Skeletal muscle tissue (tissue), 3 donors: ENCODE measurements at regions not wholly inside any gene's neighbourhood (a gene's known extent, or its start where the extent isn't known, plus 50 kb on each side); places are given as distances from the start of the nearest gene placed in this dataset.
"Not testable (repeated sequence)": the region's sequence is repeated elsewhere in the genome, so short reads cannot be mapped to it uniquely, and the experiment has no call there.

Source experiments
- H3K27ac ChIP-seq: one replicate; pipeline ENCODE4 v1.7.0; 2013; ENCODE audit warnings: mild to moderate bottlenecking, low read depth, low read length, inconsistent platforms
- H3K27me3 ChIP-seq, 3 donors: one replicate each; pipeline ENCODE4 v1.7.0; 2013; ENCODE audit warnings: low read length in 3 of 3; ENCODE audit not compliant: control insufficient read depth in 3 of 3, insufficient read depth in 3 of 3
- H3K36me3 ChIP-seq, 3 donors: one replicate each; pipeline ENCODE4 v1.7.0; 2013; ENCODE audit warnings: low read length in 3 of 3; ENCODE audit not compliant: control insufficient read depth in 3 of 3, insufficient read depth in 3 of 3
- H3K4me1 ChIP-seq, 3 donors: one replicate each; pipeline ENCODE4 v1.7.0; 2013; ENCODE audit warnings: low read length in 3 of 3, mild to moderate bottlenecking in 3 of 3; ENCODE audit not compliant: control insufficient read depth in 3 of 3, insufficient read depth in 3 of 3
- H3K4me3 ChIP-seq, 3 donors: one replicate each; pipeline ENCODE4 v1.7.0; 2013; ENCODE audit warnings: low read length in 3 of 3
- H3K9ac ChIP-seq, 3 donors: one replicate each; pipeline ENCODE4 v1.7.0; 2013; ENCODE audit warnings: low read length in 3 of 3, mild to moderate bottlenecking in 3 of 3, moderate library complexity in 2 of 3, low read depth in 1 of 3
- H3K9me3 ChIP-seq, 3 donors: one replicate each; pipeline ENCODE4 v1.7.0; 2013; ENCODE audit warnings: low read length in 3 of 3; ENCODE audit not compliant: control insufficient read depth in 3 of 3
- donor health status: Osteomylitis.

DNA sequence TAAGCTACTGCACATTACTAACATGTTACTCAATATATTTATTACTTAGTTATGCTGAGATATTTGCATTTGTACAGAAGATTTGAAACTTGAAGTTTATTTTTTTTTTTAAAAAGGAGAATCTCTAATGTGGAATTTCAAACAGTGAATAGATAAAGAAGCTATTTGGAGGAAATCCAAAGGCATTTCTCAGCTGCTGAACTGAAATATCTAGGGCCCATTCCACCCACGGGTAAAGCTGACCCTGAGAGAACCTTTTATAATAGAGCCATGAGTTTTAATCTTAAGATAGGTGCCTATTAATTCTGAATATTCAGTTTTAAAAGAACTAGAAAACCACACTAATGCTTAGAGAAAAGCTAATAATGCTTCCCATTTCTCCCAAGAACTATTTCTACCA, 225.4 kb upstream of the CAND1 start:
- Histone ChIP-seq H3K9ac (no peak overlapping the region), H3K9me3 (no peaks in the 10 kb centered on the region), H3K27ac (no peak overlapping the region), H3K27me3 (no peaks in the 10 kb centered on the region), H3K36me3 (no peaks in the 10 kb centered on the region), H3K4me1 (no peaks in the 10 kb centered on the region), H3K4me3 (no peak overlapping the region)

DNA sequence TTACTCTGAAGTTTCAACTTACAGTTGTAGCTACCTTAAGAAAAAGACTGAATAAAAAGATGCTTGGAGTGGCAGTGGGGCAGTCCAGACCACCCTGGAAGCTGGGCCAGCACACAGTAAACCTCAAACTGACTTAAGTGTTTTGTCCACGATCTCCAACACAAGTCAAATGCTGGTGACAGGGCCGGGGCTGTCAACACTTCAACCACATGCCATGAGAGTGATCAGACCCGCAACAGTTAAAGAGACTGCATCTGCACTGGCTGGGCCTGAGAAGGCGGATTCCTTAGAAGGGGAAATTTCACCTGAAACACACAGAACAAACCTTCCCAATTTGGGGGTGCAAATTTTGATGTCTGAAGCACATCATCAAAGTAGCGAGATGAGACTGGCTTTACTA, 223.5 kb upstream of the CAND1 start:
- H3K9me3 ChIP-seq = peaks cover 0 to 2% (median 0%) of the 10 kb centered on the region in 3 donors
- no peaks in the 10 kb centered on the region for H3K36me3 ChIP-seq
- no peak overlapping the region for H3K27ac ChIP-seq
- no peak overlapping the region for H3K9ac ChIP-seq
- no peaks in the 10 kb centered on the region for H3K27me3 ChIP-seq
- no peak overlapping the region for H3K4me3 ChIP-seq
- no peaks in the 10 kb centered on the region for H3K4me1 ChIP-seq

DNA sequence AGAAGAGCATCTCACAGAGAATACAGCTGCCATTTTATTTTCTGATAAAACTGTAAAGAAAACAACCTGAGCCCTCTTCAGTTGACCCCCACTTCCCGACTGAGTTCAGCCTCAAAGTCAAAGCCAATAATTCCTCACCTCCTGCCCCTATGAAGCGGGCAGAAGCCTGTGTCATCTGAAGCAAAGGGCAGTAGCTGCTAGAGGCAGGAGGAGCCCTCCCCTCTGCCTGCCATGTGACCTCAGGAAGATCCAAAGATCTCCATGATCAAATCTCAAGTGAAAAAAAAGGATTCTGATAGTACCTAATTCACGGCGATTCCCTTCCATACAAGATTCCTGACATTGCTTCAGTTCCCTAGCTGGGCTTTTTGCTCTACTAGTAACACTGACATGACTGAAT, 223.1 kb upstream of the CAND1 start:
- H3K4me1 ChIP-seq = no peaks in the 10 kb centered on the region
- H3K36me3 ChIP-seq = no peaks in the 10 kb centered on the region
- no peak overlapping the region for H3K4me3 ChIP-seq
- H3K27ac ChIP-seq = no peak overlapping the region
- peaks cover 0 to 2% (median 0%) of the 10 kb centered on the region in 3 donors for H3K9me3 ChIP-seq
- no peaks in the 10 kb centered on the region for H3K27me3 ChIP-seq
- H3K9ac ChIP-seq = no peak overlapping the region

DNA sequence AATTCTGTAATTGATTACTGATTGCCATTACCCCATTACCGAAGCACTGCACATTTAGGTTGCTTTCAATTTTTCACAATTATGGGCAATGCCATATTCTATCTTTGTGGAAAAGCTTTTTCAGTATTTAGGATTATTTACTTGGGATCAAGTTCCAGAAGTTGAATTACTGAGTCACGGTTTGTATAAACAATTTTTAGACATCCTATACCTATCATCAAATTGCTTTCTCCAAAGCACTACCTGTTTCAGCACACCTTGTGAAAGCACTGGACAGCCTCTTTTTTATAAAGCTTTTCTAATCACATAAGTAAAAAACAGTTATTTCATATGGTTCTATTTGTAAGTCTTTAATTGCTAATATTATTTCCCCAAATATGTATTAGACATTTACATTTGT, 221.5 kb upstream of the CAND1 start:
- Histone ChIP-seq H3K9ac (no peak overlapping the region), H3K4me3 (no peak overlapping the region), H3K4me1 (no peaks in the 10 kb centered on the region), H3K27ac (no peak overlapping the region), H3K27me3 (no peaks in the 10 kb centered on the region), H3K36me3 (no peaks in the 10 kb centered on the region), H3K9me3 (peaks cover 0 to 2% (median 0%) of the 10 kb centered on the region in 3 donors)

DNA sequence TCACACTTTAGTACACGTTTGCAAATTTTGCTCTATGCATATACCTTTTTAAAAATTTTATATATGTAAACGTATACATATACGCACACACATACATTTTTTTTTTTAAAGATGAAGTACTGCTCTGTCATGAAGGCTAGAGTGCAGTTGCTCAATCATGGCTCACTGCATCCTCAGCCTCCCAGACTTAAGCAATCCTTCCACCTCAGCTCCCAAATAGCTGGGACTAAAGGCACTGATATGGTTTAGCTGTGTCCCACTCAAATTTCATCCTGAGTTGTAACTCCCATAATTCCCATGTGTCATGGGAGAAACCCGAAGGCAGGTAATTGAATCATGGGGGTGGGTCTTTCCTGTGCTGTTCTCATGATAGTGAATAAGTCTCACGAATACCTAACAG, 220.8 kb upstream of the CAND1 start:
- no peaks in the 10 kb centered on the region for H3K4me1 ChIP-seq
- H3K9ac ChIP-seq = no peak overlapping the region
- no peak overlapping the region for H3K27ac ChIP-seq
- H3K9me3 ChIP-seq = peaks cover 0 to 2% (median 0%) of the 10 kb centered on the region in 3 donors
- H3K27me3 ChIP-seq = no peaks in the 10 kb centered on the region
- no peak overlapping the region for H3K4me3 ChIP-seq
- H3K36me3 ChIP-seq = no peaks in the 10 kb centered on the region

DNA sequence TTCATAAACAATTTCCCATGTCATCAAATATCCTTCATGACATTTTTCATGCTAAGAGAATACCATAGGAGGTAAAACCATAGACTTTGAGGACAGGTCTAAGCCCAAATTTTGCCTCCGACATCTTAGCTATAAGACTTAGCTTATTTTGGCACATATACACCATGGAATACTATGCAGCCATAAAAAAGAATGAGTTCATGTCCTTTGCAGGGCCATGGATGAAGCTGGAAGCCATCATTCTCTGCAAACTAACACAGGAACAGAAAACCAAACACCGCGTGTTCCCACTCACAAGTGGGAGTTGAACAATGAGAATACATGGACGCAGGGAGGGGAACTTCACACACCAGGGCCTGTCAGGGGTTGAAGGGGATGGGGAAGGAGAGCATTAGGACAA, 220.0 kb upstream of the CAND1 start:
- H3K9me3 ChIP-seq, H3K4me3 ChIP-seq, H3K27ac ChIP-seq, H3K27me3 ChIP-seq, H3K9ac ChIP-seq, H3K36me3 ChIP-seq, H3K4me1 ChIP-seq: not testable (repeated sequence)

DNA sequence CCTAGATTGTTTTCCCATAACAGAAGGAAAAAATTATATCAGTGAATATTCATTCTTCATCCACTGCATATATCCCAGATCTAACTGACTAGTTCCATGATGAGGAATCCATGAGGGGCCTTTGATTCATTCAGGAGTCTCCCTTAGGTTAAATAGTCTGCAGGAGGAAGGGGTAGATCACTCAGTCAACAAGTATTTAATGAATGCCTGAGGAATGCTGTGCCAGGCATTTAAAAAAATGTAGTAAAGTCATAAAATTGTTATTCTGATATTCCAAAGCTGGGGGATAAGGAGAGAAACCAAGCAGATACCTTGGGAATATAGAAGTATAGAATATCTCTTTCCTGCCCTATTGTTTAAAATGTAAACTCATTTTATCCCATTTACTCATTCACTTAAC, 216.2 kb upstream of the CAND1 start:
- Histone ChIP-seq H3K27me3 (no peaks in the 10 kb centered on the region), H3K36me3 (no peaks in the 10 kb centered on the region), H3K4me3 (no peak overlapping the region), H3K27ac (no peak overlapping the region), H3K9me3 (peaks cover 0 to 2% (median 0%) of the 10 kb centered on the region in 3 donors), H3K4me1 (no peaks in the 10 kb centered on the region), H3K9ac (no peak overlapping the region)

DNA sequence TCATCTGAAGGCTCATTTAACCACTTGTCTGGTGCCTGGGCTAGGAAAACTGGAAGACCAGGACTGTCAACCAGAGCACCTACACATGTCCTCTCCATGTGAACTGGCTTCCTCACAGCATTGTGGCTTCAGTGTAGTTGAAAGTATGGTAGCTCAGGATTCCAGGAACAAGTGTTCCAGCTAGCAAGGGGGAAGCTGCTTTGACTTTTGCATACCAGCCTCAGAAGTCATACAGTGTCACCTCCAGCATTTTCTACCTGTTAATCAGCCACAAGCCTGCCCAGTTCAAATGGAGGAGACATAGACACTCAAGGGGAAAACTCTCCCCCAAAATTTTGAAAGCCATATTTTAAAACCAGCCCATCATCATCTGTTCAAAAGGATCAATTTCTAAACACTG, 212.8 kb upstream of the CAND1 start:
- H3K27me3 ChIP-seq = no peaks in the 10 kb centered on the region
- no peaks in the 10 kb centered on the region for H3K36me3 ChIP-seq
- H3K4me3 ChIP-seq = no peak overlapping the region
- H3K9ac ChIP-seq = no peak overlapping the region
- H3K27ac ChIP-seq = no peak overlapping the region
- peaks cover 0 to 3% (median 0%) of the 10 kb centered on the region in 3 donors for H3K9me3 ChIP-seq
- H3K4me1 ChIP-seq = no peaks in the 10 kb centered on the region

DNA sequence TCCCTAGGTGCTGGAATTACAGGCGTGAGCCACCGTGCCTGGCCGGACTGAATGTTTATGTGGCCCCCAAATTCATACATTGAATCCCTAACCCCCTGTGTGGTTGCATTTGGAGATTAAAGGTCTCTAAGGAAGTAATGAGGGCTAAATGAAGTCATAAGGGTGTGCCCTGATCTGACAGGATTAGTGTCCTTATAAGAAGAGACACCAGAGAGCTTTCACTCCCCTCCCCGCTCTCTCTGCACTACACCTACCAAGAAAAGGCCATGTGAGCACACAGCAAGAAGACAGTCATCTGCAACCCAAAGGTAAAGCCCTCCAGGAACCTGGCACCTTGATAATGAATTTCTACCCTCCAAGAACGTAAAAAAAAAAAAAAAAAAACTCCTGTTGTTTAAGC, 212.1 kb upstream of the CAND1 start:
- Histone ChIP-seq H3K9me3 (peaks cover 0 to 3% (median 0%) of the 10 kb centered on the region in 3 donors), H3K9ac (no peak overlapping the region), H3K27me3 (no peaks in the 10 kb centered on the region), H3K27ac (no peak overlapping the region), H3K4me1 (no peaks in the 10 kb centered on the region), H3K36me3 (no peaks in the 10 kb centered on the region), H3K4me3 (no peak overlapping the region)

DNA sequence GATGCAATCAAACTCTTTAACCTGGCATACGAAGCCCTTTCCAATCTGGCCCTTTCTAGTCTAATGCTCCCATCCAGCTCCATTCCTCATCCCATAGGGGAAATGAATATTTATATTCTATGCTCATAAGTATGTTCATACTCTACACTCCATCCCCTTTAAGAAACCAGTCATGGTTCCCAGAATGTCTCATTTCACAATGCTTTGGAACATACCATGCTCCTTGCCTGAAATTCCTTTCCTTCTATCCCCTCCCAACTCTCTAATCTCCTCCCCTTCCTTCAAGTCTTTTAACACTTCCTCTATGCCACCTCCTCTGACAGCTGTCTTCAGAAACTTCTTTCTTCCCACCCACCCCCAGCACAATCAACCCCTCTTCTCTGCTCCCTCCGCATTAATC, 207.0 kb upstream of the CAND1 start:
- no peak overlapping the region for H3K27ac ChIP-seq
- no peaks in the 10 kb centered on the region for H3K36me3 ChIP-seq
- H3K9me3 ChIP-seq = peaks cover 0 to 3% (median 0%) of the 10 kb centered on the region in 3 donors
- no peak overlapping the region for H3K9ac ChIP-seq
- no peaks in the 10 kb centered on the region for H3K4me1 ChIP-seq
- H3K4me3 ChIP-seq = no peak overlapping the region
- peaks cover 0 to 5% (median 0%) of the 10 kb centered on the region in 3 donors for H3K27me3 ChIP-seq
